IgD-negative memory B cell (primary cell): ENCODE measurements at regions not wholly inside any gene's neighbourhood (a gene's known extent, or its start where the extent isn't known, plus 50 kb on each side); places are given as distances from the start of the nearest gene placed in this dataset.
A peak's percentile ranks its signal among the peaks of the same experiment; 100 is the strongest.

Experiments used
- H3K27ac Mint-ChIP-seq, 3 donors: one replicate each; pipeline ENCODE4 v1.8.0; 2020 to 2022; ENCODE audit warnings: mild to moderate bottlenecking in 3 of 3, mixed read lengths in 3 of 3, moderate library complexity in 1 of 3
- H3K27me3 Mint-ChIP-seq: one replicate; pipeline ENCODE4 v1.8.0; 2021; ENCODE audit warnings: mixed read lengths
- H3K36me3 Mint-ChIP-seq: one replicate; pipeline ENCODE4 v1.8.0; 2020; ENCODE audit warnings: mild to moderate bottlenecking, mixed read lengths
- H3K4me1 Mint-ChIP-seq, 3 donors: one replicate each; pipeline ENCODE4 v1.8.0; 2020 to 2022; ENCODE audit warnings: mixed read lengths in 3 of 3, mild to moderate bottlenecking in 1 of 3
- H3K4me3 Mint-ChIP-seq, 4 donors: one replicate each; pipeline ENCODE4 v1.8.0; 2020 to 2022; ENCODE audit warnings: mild to moderate bottlenecking in 4 of 4, mixed read lengths in 4 of 4, moderate library complexity in 3 of 4
- H3K9me3 Mint-ChIP-seq, 3 donors: one replicate each; pipeline ENCODE4 v1.8.0; 2020 to 2021; ENCODE audit warnings: mixed read lengths in 3 of 3, mild to moderate bottlenecking in 1 of 3

- Mint-ChIP-seq H3K27ac (no peak overlapping the region), H3K36me3 (no peaks in the 10 kb centered on the region), H3K4me1 (no peaks in the 10 kb centered on the region)
These were observed 1596.9 kb downstream of the PLA2G4A start for GRCh38 chr1:188425687-188426086.

GRCh38 chr1:188426561-188426960 is 1597.8 kb downstream of the PLA2G4A start:
- H3K27me3 Mint-ChIP-seq = no peaks in the 10 kb centered on the region
- H3K27ac Mint-ChIP-seq = no peak overlapping the region
- no peaks in the 10 kb centered on the region for H3K36me3 Mint-ChIP-seq
- H3K9me3 Mint-ChIP-seq = peaks cover 0 to 4% (median 2%) of the 10 kb centered on the region in 3 donors
- H3K4me1 Mint-ChIP-seq = no peaks in the 10 kb centered on the region
- no peak overlapping the region for H3K4me3 Mint-ChIP-seq

More at GRCh38 chr1:188425687-188426086, 1596.9 kb downstream of the PLA2G4A start:
- Mint-ChIP-seq H3K4me3 (no peak overlapping the region), H3K27me3 (no peaks in the 10 kb centered on the region), H3K9me3 (peaks cover 0 to 4% (median 2%) of the 10 kb centered on the region in 3 donors)

- Mint-ChIP-seq H3K27ac (no peak overlapping the region), H3K4me1 (no peaks in the 10 kb centered on the region), H3K9me3 (peaks cover 0 to 4% (median 2%) of the 10 kb centered on the region in 3 donors), H3K36me3 (no peaks in the 10 kb centered on the region), H3K27me3 (no peaks in the 10 kb centered on the region), H3K4me3 (no peak overlapping the region)
These were observed 1598.9 kb downstream of the PLA2G4A start for GRCh38 chr1:188427642-188428041.

- Mint-ChIP-seq H3K4me1 (no peaks in the 10 kb centered on the region), H3K4me3 (no peak overlapping the region), H3K9me3 (peaks cover 0 to 4% (median 2%) of the 10 kb centered on the region in 3 donors), H3K27me3 (no peaks in the 10 kb centered on the region), H3K36me3 (no peaks in the 10 kb centered on the region), H3K27ac (no peak overlapping the region)
These were observed 1600.6 kb downstream of the PLA2G4A start for GRCh38 chr1:188429386-188429785.

- Mint-ChIP-seq H3K9me3 (peaks cover 0 to 4% (median 2%) of the 10 kb centered on the region in 3 donors), H3K36me3 (no peaks in the 10 kb centered on the region), H3K27ac (no peak overlapping the region), H3K27me3 (no peaks in the 10 kb centered on the region), H3K4me1 (no peaks in the 10 kb centered on the region), H3K4me3 (no peak overlapping the region)
These were observed 1603.7 kb downstream of the PLA2G4A start for GRCh38 chr1:188432427-188432826.

- peaks cover 0 to 3% (median 2%) of the 10 kb centered on the region in 3 donors for H3K9me3 Mint-ChIP-seq
- H3K27ac Mint-ChIP-seq = no peak overlapping the region
- H3K36me3 Mint-ChIP-seq = no peaks in the 10 kb centered on the region
- H3K27me3 Mint-ChIP-seq = no peaks in the 10 kb centered on the region
- no peak overlapping the region for H3K4me3 Mint-ChIP-seq
- no peaks in the 10 kb centered on the region for H3K4me1 Mint-ChIP-seq
These were observed 1604.7 kb downstream of the PLA2G4A start for GRCh38 chr1:188433425-188433824.

- H3K9me3 Mint-ChIP-seq = peaks cover 0 to 2% (median 0%) of the 10 kb centered on the region in 3 donors
- H3K27me3 Mint-ChIP-seq = no peaks in the 10 kb centered on the region
- H3K4me3 Mint-ChIP-seq = no peak overlapping the region
- H3K36me3 Mint-ChIP-seq = no peaks in the 10 kb centered on the region
- no peaks in the 10 kb centered on the region for H3K4me1 Mint-ChIP-seq
- H3K27ac Mint-ChIP-seq = peak overlapping the region in 1 of 3 donors; percentile 20
These were observed 1615.8 kb downstream of the PLA2G4A start for GRCh38 chr1:188444526-188444925.

- Mint-ChIP-seq H3K27me3 (no peaks in the 10 kb centered on the region), H3K4me3 (no peak overlapping the region), H3K9me3 (peaks cover 0 to 13% (median 7%) of the 10 kb centered on the region in 3 donors), H3K4me1 (no peaks in the 10 kb centered on the region), H3K36me3 (no peaks in the 10 kb centered on the region), H3K27ac (no peak overlapping the region)
These were observed 1634.1 kb downstream of the PLA2G4A start for GRCh38 chr1:188462837-188463236.

GRCh38 chr1:188463919-188464318 is 1635.2 kb downstream of the PLA2G4A start:
- H3K36me3 Mint-ChIP-seq = peaks cover 2% of the 10 kb centered on the region
- no peaks in the 10 kb centered on the region for H3K27me3 Mint-ChIP-seq
- H3K9me3 Mint-ChIP-seq = peaks cover 0 to 9% (median 7%) of the 10 kb centered on the region in 3 donors
- no peak overlapping the region for H3K4me3 Mint-ChIP-seq
- H3K4me1 Mint-ChIP-seq = no peaks in the 10 kb centered on the region
- no peak overlapping the region for H3K27ac Mint-ChIP-seq

- peaks cover 0 to 4% (median 4%) of the 10 kb centered on the region in 3 donors for H3K9me3 Mint-ChIP-seq
- no peaks in the 10 kb centered on the region for H3K4me1 Mint-ChIP-seq
- H3K36me3 Mint-ChIP-seq = peaks cover 2% of the 10 kb centered on the region
- H3K27me3 Mint-ChIP-seq = no peaks in the 10 kb centered on the region
- H3K4me3 Mint-ChIP-seq = no peak overlapping the region
- no peak overlapping the region for H3K27ac Mint-ChIP-seq
These were observed 1637.8 kb downstream of the PLA2G4A start for GRCh38 chr1:188466539-188466938.

GRCh38 chr1:188476606-188477005 is 1647.9 kb downstream of the PLA2G4A start:
- H3K36me3 Mint-ChIP-seq = no peaks in the 10 kb centered on the region
- H3K4me3 Mint-ChIP-seq = no peak overlapping the region
- H3K4me1 Mint-ChIP-seq = no peaks in the 10 kb centered on the region
- H3K27ac Mint-ChIP-seq = no peak overlapping the region
- H3K27me3 Mint-ChIP-seq = no peaks in the 10 kb centered on the region
- peaks cover 0 to 5% (median 1%) of the 10 kb centered on the region in 3 donors for H3K9me3 Mint-ChIP-seq

- H3K27ac Mint-ChIP-seq = no peak overlapping the region
- H3K4me1 Mint-ChIP-seq = no peaks in the 10 kb centered on the region
These were observed 1660.8 kb downstream of the PLA2G4A start for GRCh38 chr1:188489336-188490112.

GRCh38 chr1:188496506-188496905 is 1667.8 kb downstream of the PLA2G4A start:
- H3K9me3 Mint-ChIP-seq = peaks cover 7 to 18% (median 10%) of the 10 kb centered on the region in 3 donors
- no peaks in the 10 kb centered on the region for H3K4me1 Mint-ChIP-seq
- H3K27ac Mint-ChIP-seq = no peak overlapping the region
- H3K27me3 Mint-ChIP-seq = no peaks in the 10 kb centered on the region
- no peaks in the 10 kb centered on the region for H3K36me3 Mint-ChIP-seq
- H3K4me3 Mint-ChIP-seq = no peak overlapping the region

More at GRCh38 chr1:188489336-188490112, 1660.8 kb downstream of the PLA2G4A start:
- Mint-ChIP-seq H3K9me3 (peaks cover 2 to 9% (median 5%) of the 10 kb centered on the region in 3 donors), H3K4me3 (no peak overlapping the region), H3K36me3 (no peaks in the 10 kb centered on the region), H3K27me3 (no peaks in the 10 kb centered on the region)

- H3K4me3 Mint-ChIP-seq = no peak overlapping the region
- H3K27ac Mint-ChIP-seq = no peak overlapping the region
- H3K27me3 Mint-ChIP-seq = no peaks in the 10 kb centered on the region
- H3K36me3 Mint-ChIP-seq = no peaks in the 10 kb centered on the region
- no peaks in the 10 kb centered on the region for H3K4me1 Mint-ChIP-seq
- peaks cover 7 to 18% (median 10%) of the 10 kb centered on the region in 3 donors for H3K9me3 Mint-ChIP-seq
These were observed 1668.3 kb downstream of the PLA2G4A start for GRCh38 chr1:188497020-188497419.

GRCh38 chr1:188499690-188500089 is 1670.9 kb downstream of the PLA2G4A start:
- Mint-ChIP-seq H3K27ac (no peak overlapping the region), H3K9me3 (peaks cover 5 to 13% (median 8%) of the 10 kb centered on the region in 3 donors), H3K27me3 (no peaks in the 10 kb centered on the region), H3K36me3 (no peaks in the 10 kb centered on the region), H3K4me3 (no peak overlapping the region), H3K4me1 (no peaks in the 10 kb centered on the region)

GRCh38 chr1:188514917-188515316 is 1686.2 kb downstream of the PLA2G4A start:
- Mint-ChIP-seq H3K36me3 (no peaks in the 10 kb centered on the region), H3K27ac (no peak overlapping the region), H3K27me3 (no peaks in the 10 kb centered on the region), H3K9me3 (peaks cover 0 to 5% (median 3%) of the 10 kb centered on the region in 3 donors), H3K4me3 (no peak overlapping the region), H3K4me1 (no peaks in the 10 kb centered on the region)
